GM10266 (cell line): ENCODE measurements at regions not wholly inside any gene's neighbourhood (a gene's known extent, or its start where the extent isn't known, plus 50 kb on each side); places are given as distances from the start of the nearest gene placed in this dataset.

Source experiments
- DNase-seq: peaks from one replicate; pipeline ENCODE4 v3.0.0; 2012; ENCODE audit errors: extremely low spot score
- CTCF ChIP-seq: IDR thresholded peaks from 2 replicates; pipeline ENCODE4 v1.5.1; 2012; ENCODE audit warnings: mild to moderate bottlenecking, low read depth; ENCODE audit not compliant: control insufficient read depth, insufficient read depth; ENCODE audit errors: missing control alignments

GRCh38 chr10:9901971-9902370 is 1115.7 kb upstream of the CELF2 start:
- no peak for TF ChIP-seq CTCF
- DNase-seq: no peak

GRCh38 chr10:9910446-9910845 is 1107.2 kb upstream of the CELF2 start:
- DNase-seq: no peak
- no peak for TF ChIP-seq CTCF

- no peak for DNase-seq
Measured at GRCh38 chr10:9911488-9911887, 1106.2 kb upstream of the CELF2 start.

GRCh38 chr10:9913876-9914514 is 1103.7 kb upstream of the CELF2 start:
- no peak for TF ChIP-seq CTCF
- no peak for DNase-seq

More at GRCh38 chr10:9911488-9911887, 1106.2 kb upstream of the CELF2 start:
- no peak for TF ChIP-seq CTCF

GRCh38 chr10:9921544-9921943 is 1096.1 kb upstream of the CELF2 start:
- no peak for DNase-seq
- TF ChIP-seq CTCF: no peak

GRCh38 chr10:9922126-9922870 is 1095.4 kb upstream of the CELF2 start:
- DNase-seq: no peak
- no peak for TF ChIP-seq CTCF

GRCh38 chr10:9926003-9926402 is 1091.7 kb upstream of the CELF2 start:
- no peak for TF ChIP-seq CTCF
- no peak for DNase-seq
